DND-41 (cell line): ENCODE measurements at regions not wholly inside any gene's neighbourhood (a gene's known extent, or its start where the extent isn't known, plus 50 kb on each side); places are given as distances from the start of the nearest gene placed in this dataset.

Experiments used
- ATAC-seq: fragments of 200-7000 bp; cut with Tn5 transposase; 3 replicates; pipeline ENCODE4 v1.9.1; 2021; ENCODE audit warnings: low read depth; ENCODE audit not compliant: insufficient read depth
- DNase-seq: peaks from one replicate; pipeline ENCODE4 v3.0.0-alpha.2; 2020
- H2AFZ ChIP-seq: 2 replicates; pipeline ENCODE4 v1.6.0; 2012; ENCODE audit warnings: low read depth, low read length
- H3K27ac ChIP-seq: 2 replicates; pipeline ENCODE4 v1.5.1; 2012; ENCODE audit warnings: low read length, inconsistent platforms
- H3K27me3 ChIP-seq: fragments of 200-600 bp; sonication (generic); 2 replicates; pipeline ENCODE4 v1.6.0; 2012; ENCODE audit warnings: low read length, mild to moderate bottlenecking, inconsistent platforms; ENCODE audit not compliant: insufficient read depth, poor library complexity
- H3K36me3 ChIP-seq: 2 replicates; pipeline ENCODE4 v1.5.1; 2012; ENCODE audit warnings: low read length, inconsistent platforms; ENCODE audit not compliant: insufficient read depth
- H3K4me1 ChIP-seq: 2 replicates; pipeline ENCODE4 v1.5.1; 2012; ENCODE audit warnings: mild to moderate bottlenecking, low read length; ENCODE audit not compliant: insufficient read depth
- H3K4me2 ChIP-seq: 2 replicates; pipeline ENCODE4 v1.6.0; 2012; ENCODE audit warnings: mild to moderate bottlenecking, moderate library complexity, low read length, inconsistent platforms; ENCODE audit not compliant: insufficient read depth
- H3K4me3 ChIP-seq, 2 experiments: fragments of 200-600 bp in 1 of 2; shearing (Covaris generic) in 1 of 2; 2 replicates each; pipeline ENCODE4 v1.5.1; 2012 to 2016; ENCODE audit warnings: inconsistent platforms in 2 of 2, low read length in 2 of 2, mild to moderate bottlenecking in 2 of 2, low read depth in 1 of 2, moderate library complexity in 1 of 2
- H3K79me2 ChIP-seq: 2 replicates; pipeline ENCODE4 v1.6.0; 2012; ENCODE audit warnings: low read length, inconsistent platforms; ENCODE audit not compliant: insufficient read depth
- H3K9ac ChIP-seq: 2 replicates; pipeline ENCODE4 v1.6.0; 2012; ENCODE audit warnings: low read depth, mild to moderate bottlenecking, inconsistent platforms, low read length, moderate library complexity
- H3K9me3 ChIP-seq: 2 replicates; pipeline ENCODE4 v1.5.1; 2012; ENCODE audit warnings: low read length, moderate library complexity, mild to moderate bottlenecking, inconsistent platforms; ENCODE audit not compliant: insufficient read depth, severe bottlenecking
- H4K20me1 ChIP-seq: 2 replicates; pipeline ENCODE4 v1.6.0; 2012; ENCODE audit warnings: low read length; ENCODE audit not compliant: insufficient read depth
- EZH2 ChIP-seq: IDR thresholded peaks from 3 replicates; pipeline ENCODE4 v1.6.1; 2012; ENCODE audit warnings: borderline replicate concordance, low read depth, mild to moderate bottlenecking, moderate library complexity, low read length, inconsistent platforms; ENCODE audit not compliant: severe bottlenecking
- TF ChIP-seq, protein P1 (sequence below): IDR thresholded peaks from 2 replicates; pipeline ENCODE4 v1.5.1; 2012; ENCODE audit warnings: borderline replicate concordance, low read length, moderate library complexity, mild to moderate bottlenecking; ENCODE audit not compliant: poor library complexity, severe bottlenecking; ENCODE audit errors: extremely low read depth

DNA sequence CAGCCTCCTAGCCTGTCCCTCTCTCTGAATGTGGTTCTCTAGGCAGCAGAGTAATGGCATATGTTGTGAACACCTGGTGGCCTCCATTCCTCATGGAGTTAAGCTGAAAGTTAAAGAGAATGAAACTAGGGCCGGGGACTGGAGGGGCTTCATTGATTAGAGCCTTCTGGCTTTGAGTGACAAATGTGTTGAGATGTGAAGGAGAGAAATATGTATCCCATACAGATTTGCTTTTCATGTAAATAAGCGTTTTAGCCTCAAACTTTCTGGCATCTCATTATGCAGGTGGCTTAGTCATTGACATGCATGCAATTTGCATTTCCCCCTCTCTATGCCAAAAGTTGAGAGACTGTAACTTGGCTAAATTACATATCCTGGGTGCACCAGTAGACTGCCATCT, 537.7 kb upstream of the EEF2KMT start:
- H3K36me3 ChIP-seq: no peaks in the 10 kb centered on the region
- DNase-seq: no peak
- ATAC-seq: no peak

DNA sequence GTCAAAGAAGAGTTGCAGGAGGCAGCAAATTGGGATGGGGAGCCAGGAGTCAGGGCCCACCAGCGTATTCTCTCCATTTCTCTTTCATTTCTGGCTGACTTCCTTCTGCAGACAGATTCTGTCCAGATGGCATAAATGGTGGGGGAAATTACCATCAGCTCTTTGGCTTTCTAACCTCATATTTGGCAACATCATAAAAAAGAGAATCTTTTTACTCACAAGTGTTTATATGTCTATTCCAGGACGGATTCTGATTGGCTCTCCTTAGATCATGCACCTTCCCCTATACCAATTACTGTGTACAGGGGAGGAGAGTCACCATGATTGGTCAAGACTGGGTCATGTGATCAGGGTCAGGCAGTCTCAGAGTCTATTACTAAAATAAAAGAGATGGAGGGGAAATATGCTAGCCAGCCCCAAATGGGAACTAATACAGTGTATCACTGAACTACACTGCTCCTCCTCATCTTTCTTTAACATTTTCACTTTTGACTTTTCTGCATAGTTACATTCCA, 537.1 kb upstream of the EEF2KMT start:
- H3K79me2 ChIP-seq: no peaks in the 10 kb centered on the region
- no peak overlapping the region for H3K4me2 ChIP-seq
- no peak for DNase-seq
- no peak overlapping the region for H2AFZ ChIP-seq
- no peak overlapping the region for H3K27ac ChIP-seq
- no peaks in the 10 kb centered on the region for H3K9me3 ChIP-seq
- TF ChIP-seq EZH2: no peak
- TF ChIP-seq, protein P1, sequence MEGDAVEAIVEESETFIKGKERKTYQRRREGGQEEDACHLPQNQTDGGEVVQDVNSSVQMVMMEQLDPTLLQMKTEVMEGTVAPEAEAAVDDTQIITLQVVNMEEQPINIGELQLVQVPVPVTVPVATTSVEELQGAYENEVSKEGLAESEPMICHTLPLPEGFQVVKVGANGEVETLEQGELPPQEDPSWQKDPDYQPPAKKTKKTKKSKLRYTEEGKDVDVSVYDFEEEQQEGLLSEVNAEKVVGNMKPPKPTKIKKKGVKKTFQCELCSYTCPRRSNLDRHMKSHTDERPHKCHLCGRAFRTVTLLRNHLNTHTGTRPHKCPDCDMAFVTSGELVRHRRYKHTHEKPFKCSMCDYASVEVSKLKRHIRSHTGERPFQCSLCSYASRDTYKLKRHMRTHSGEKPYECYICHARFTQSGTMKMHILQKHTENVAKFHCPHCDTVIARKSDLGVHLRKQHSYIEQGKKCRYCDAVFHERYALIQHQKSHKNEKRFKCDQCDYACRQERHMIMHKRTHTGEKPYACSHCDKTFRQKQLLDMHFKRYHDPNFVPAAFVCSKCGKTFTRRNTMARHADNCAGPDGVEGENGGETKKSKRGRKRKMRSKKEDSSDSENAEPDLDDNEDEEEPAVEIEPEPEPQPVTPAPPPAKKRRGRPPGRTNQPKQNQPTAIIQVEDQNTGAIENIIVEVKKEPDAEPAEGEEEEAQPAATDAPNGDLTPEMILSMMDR: no peak
- H3K4me1 ChIP-seq: no peaks in the 10 kb centered on the region
- no peaks in the 10 kb centered on the region for H4K20me1 ChIP-seq
- no peak overlapping the region for H3K9ac ChIP-seq
- no peak for ATAC-seq
- H3K4me3 ChIP-seq: no peak overlapping the region
- H3K27me3 ChIP-seq: peaks cover 2% of the 10 kb centered on the region
- H3K36me3 ChIP-seq: no peaks in the 10 kb centered on the region

More for the DNA sequence above, 537.7 kb upstream of the EEF2KMT start:
- H3K9ac ChIP-seq: no peak overlapping the region
- H3K4me1 ChIP-seq: no peaks in the 10 kb centered on the region
- no peak overlapping the region for H3K4me3 ChIP-seq
- no peaks in the 10 kb centered on the region for H4K20me1 ChIP-seq
- no peaks in the 10 kb centered on the region for H3K79me2 ChIP-seq
- H3K27me3 ChIP-seq: peaks cover 2% of the 10 kb centered on the region
- H2AFZ ChIP-seq: no peak overlapping the region
- H3K27ac ChIP-seq: no peak overlapping the region
- no peak overlapping the region for H3K4me2 ChIP-seq
- no peaks in the 10 kb centered on the region for H3K9me3 ChIP-seq
- no peak for TF ChIP-seq EZH2

DNA sequence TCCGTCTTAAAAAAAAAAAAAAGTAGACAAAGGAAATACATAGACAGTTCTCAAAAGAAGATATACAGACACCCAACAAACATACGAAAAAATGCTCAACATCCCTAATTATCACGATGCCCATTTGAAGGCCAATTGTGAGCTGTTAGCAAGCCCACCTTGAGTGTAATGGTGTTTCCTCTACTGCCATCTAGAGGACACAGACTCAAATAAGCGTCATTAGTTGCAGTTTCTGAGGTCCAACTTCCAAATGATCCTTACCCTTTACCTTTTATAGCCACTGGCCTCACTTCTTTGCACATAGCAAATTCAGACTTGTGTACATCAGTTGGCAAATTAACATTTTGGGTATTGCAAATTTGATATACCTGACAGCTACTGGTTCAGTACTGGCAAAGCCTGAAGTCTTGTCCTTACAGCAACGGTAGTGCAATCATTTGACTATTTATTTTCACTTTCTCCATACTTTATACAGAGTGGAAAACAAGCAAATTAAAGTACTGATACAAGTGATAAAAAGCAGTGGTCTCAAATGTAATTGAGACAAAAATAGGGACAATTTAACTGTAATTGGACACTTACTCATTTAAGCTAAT, 536.3 kb upstream of the EEF2KMT start:
- TF ChIP-seq EZH2: no peak
- TF ChIP-seq, protein P1: peak; percentile 72
- Histone ChIP-seq H3K9me3 (no peaks in the 10 kb centered on the region), H3K27ac (no peak overlapping the region), H3K79me2 (no peaks in the 10 kb centered on the region), H2AFZ (no peak overlapping the region), H3K4me1 (no peaks in the 10 kb centered on the region), H3K36me3 (no peaks in the 10 kb centered on the region), H3K4me2 (no peak overlapping the region), H3K9ac (no peak overlapping the region), H3K4me3 (no peak overlapping the region), H3K27me3 (peaks cover 2% of the 10 kb centered on the region), H4K20me1 (no peaks in the 10 kb centered on the region)
- ATAC-seq (no peak), DNase-seq (no peak)

DNA sequence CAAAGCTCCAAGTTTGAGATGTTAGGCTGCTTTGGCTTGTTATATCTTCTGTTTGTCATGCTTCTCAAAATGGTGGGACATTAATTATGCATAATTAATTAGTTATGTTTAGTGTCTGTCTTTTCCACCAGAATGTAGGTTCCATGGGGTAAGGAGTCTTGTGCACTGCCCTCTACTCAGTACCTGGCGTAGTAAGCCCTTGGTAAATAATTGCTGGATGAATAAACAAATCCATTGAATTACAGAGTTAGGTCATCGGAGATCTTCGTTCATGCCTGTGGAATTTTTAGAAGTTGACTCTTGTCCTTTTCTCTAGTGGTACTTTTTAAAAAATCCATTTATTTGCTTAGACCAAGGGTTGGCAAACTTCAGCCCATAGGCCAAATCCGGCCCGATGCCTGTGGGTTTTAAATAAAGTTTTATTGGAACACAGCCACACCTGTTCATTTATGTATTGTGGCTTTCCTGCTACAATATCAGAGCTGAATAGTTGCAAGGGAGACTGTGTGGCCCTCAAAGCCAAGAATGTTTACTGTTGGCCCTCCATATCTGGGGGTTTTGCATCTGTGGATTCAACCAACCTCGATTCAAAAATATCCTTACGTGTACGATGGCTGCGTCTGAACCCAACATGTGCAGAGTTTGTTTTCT, 524.8 kb upstream of the EEF2KMT start:
- no peak overlapping the region for H2AFZ ChIP-seq
- no peaks in the 10 kb centered on the region for H3K9me3 ChIP-seq
- no peak overlapping the region for H3K4me3 ChIP-seq
- no peak for ATAC-seq
- H4K20me1 ChIP-seq: no peaks in the 10 kb centered on the region
- H3K36me3 ChIP-seq: no peaks in the 10 kb centered on the region
- H3K27me3 ChIP-seq: no peaks in the 10 kb centered on the region
- DNase-seq: no peak
- H3K4me2 ChIP-seq: no peak overlapping the region
- H3K9ac ChIP-seq: no peak overlapping the region
- H3K79me2 ChIP-seq: no peaks in the 10 kb centered on the region
- H3K4me1 ChIP-seq: no peaks in the 10 kb centered on the region
- H3K27ac ChIP-seq: no peak overlapping the region
- TF ChIP-seq EZH2: no peak
- TF ChIP-seq, protein P1: no peak
